Epithelial cell of prostate (primary cell): ENCODE measurements at regions not wholly inside any gene's neighbourhood (a gene's known extent, or its start where the extent isn't known, plus 50 kb on each side); places are given as distances from the start of the nearest gene placed in this dataset.
"Not testable (repeated sequence)": the region's sequence is repeated elsewhere in the genome, so short reads cannot be mapped to it uniquely, and the experiment has no call there.

Experiments
- DNase-seq: peaks from one replicate; pipeline ENCODE4 v3.0.0-alpha.2; 2011; ENCODE audit warnings: low read depth, low spot score
- H3K27ac ChIP-seq: fragments of 450-650 bp; 2 replicates; pipeline ENCODE4 v1.5.1; 2017; ENCODE audit warnings: mild to moderate bottlenecking

DNA sequence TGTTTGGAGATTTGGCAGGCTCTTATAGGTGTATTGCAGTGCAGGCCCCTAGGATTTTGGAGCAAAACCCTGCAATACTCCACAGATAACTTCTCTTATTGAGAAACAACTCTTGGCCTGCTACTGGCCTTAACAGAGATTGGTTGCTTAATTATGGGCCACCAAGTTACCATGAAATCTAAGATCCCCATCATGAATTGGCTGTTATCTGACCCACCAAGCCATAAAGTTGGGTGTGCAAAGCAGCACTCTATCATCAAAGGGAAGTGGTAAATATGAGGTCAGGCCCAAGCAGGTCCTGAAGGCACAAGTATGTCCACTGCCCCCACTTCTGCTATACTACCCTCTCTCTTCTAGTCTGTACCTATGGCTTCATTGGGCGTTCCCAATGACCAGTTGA is 130.0 kb upstream of the TNFSF4 start:
- no peak overlapping the region for H3K27ac ChIP-seq
- DNase-seq = no peak

DNA sequence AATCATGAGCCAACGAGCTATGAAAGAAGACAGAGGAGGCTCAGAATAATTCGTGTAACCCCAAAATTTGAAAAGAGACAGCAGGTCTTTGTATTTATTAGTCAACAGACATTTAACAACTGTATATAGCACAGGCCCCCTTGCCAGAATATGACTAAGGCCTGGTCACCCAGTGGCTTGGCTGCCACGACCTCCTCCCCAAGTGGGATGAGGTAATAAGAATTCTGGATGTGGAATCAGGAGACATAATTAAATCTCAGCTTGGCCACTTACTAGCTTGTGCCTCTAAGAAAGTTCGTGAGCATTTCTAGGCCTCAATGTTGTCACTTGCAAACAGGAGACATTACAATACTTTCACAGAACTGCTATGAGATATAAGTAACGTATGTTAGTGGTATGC is 134.2 kb upstream of the TNFSF4 start:
- DNase-seq = no peak
- H3K27ac ChIP-seq = no peak overlapping the region

DNA sequence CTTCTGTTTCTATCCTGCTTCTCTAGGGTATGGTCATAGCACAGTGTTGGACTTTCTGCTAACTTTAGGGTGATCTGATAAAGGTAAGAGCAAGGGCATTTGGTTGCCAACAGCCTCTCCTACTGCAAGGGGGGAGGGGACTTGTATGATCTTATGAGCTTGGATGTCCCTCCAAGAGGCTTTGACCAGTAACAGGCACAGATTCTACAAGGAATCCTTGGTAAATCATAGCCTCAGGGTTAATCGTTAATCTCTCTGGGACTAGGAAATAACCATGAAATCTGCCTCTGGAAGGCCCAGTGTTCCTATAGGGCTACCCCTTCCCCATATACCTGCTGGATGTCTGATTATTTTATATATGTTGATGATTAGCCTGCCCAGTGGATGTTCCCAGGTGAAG is 134.8 kb upstream of the TNFSF4 start:
- no peak overlapping the region for H3K27ac ChIP-seq
- no peak for DNase-seq

DNA sequence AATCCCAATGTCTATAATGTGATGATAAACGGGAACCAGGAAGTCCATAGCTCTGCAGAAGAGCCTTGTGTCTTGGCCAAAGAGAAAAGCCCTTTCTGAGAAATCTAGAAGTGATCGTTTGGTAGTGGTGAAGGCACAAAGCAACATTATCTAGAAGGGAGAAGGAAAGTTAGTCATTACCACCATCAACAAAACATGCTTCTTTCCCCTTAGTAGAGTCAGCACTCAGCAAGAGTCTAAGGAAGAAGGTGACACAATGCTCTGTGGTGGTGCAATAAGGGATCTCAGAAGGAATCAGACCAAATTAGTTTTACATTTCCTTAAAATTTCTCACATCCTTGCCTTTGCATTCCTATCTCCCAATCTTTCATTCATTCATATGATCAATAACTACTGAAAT is 134.4 kb upstream of the PRDX6 start:
- no peak overlapping the region for H3K27ac ChIP-seq
- no peak for DNase-seq

DNA sequence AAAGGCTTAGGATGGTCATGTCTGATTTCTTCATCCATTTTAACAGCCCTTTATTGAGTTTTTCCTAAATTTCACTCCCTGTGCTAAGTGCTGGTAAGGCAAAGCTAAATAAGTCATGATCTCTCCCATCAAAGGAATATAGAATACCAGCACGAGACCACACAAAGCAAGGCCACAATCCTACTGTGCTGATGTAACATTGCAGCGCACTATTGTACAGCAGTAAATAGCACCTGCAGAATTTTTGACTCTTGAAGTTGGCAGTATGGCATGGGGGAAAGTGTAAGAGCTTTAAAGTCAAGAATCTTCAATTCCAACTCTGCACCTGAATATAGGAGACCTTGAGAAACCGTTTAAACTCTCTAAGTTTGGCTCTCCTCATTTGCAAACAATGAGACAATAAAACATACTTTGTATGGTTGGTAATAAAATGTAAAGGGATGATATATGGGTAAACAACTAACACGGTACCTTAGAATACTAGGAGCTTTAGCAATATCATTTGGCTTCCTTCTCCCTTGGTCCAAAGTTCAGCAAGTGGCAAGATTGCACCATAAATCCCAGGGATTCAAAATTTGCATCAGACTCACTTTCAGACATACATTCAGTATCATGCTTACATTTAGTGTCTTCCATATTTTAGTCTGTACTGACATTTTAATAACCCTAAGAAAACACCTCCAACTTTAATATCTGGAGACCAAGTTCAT is 132.9 kb upstream of the PRDX6 start:
- no peak overlapping the region for H3K27ac ChIP-seq

DNA sequence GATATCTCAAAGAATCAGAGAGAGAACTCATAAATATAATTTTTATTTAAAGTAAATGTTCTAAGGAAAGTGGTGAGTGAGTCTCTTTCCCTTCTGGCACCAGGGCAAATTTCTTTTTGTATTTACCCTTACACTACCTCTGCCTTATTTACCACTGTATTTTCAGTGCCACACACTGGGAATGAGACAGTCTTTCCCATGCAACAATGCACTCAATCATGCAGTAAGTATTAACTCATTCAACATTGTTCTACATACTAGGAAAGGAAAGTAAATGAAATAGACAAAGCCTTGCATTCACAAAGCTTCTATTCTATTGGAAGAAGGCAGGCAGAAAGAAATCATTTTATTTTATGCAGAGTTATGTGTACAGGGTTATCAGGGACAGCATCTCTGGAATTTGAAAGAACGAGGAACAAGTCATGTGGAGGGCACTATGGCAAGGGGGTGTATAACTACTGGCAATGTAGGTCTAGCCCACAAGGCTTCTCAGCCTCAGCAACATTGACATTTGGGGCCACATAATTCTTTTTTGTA is 129.8 kb upstream of the PRDX6 start:
- H3K27ac ChIP-seq = no peak overlapping the region
- no peak for DNase-seq

More for the DNA sequence above, 132.9 kb upstream of the PRDX6 start:
- no peak for DNase-seq

DNA sequence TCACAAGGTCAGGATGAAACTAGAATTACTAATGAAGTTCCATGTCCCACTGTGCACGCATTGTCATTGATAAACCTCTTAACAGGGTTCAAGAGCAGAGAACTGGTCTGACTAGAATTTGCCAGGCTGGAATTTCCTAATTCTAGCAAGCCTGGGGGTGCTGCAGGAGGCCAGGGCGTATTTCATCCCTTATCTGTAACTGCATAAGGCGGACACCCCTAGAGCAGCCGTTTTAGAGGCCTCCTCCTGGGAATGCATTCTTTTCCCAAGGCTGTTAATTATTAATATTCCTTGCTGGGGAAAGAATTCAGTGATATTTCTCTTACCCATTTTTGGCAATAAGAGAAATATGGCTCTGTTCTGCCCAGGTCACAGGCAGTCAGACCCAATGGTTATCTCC is 124.5 kb upstream of the PRDX6 start:
- H3K27ac ChIP-seq, DNase-seq: not testable (repeated sequence)

DNA sequence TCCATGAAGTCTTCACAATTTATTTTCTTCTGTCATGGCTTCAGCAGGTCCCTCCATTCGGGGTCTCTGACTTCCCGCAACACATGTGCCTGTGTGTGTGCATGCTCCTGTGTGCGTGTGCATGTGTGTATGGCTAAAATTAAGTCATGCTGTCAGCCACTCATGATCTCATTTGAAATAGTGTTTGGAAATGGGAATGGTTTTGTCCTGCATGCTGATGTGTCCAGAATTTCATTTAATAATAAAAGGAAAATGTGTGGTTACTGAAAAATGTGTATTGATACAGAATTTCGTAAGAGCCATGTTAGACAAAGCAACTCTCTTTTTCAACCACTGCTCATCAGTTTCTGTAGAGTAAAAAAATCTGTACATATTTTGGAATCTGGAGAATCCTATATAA is 123.8 kb upstream of the PRDX6 start:
- no peak for DNase-seq
- no peak overlapping the region for H3K27ac ChIP-seq

DNA sequence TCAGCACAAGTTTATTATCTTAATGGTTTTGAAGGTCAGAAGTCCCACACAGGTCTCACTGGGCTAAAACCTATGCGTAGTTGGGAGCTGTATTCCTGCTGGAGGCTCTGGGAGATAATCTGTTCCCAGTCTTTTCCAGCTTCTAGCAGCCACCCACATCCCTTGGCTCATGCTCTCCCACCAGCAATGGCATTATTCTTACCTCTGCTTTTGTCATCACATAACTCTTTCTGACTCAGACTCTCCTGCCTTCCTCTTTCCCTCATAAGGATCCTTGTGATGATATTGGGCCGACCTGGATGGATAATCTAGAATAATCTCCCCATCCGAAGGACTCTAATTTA is 122.2 kb upstream of the PRDX6 start:
- H3K27ac ChIP-seq = no peak overlapping the region

DNA sequence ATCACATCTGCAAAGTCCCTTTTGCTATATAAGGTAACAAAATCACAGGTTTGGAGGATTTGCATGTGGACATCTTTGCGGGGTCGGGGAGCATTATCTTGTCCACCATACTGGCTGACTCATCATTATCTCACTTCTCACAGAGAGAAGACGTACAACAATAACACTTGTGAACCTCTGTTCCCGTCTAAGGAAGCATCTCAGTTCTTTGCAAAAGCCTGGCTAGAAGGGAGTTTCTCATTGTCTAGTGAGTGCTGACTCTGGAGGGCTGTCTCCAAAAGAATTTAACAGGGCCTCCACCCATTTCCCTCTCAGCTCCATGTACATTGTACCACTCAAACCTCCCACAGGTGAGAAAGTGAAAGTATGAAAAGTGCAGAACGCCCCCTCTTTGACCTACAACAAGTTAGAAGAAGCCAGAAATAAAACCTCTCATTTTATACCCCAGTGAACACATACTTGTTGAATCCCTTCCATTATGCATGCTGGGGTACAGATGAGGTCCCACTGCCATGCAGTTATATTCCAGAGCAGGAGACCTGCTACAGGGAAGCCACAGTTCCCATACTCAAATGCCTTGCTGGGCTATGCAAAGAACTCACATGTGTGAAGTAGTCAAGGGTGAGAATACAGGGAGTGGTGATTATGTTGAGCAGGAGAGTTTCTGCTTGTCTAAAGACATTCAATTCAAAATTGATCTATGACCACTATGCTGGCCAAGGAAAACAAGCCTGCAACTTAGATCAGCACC is 121.7 kb upstream of the PRDX6 start:
- no peak for DNase-seq

More for the DNA sequence above, 122.2 kb upstream of the PRDX6 start:
- DNase-seq = no peak

DNA sequence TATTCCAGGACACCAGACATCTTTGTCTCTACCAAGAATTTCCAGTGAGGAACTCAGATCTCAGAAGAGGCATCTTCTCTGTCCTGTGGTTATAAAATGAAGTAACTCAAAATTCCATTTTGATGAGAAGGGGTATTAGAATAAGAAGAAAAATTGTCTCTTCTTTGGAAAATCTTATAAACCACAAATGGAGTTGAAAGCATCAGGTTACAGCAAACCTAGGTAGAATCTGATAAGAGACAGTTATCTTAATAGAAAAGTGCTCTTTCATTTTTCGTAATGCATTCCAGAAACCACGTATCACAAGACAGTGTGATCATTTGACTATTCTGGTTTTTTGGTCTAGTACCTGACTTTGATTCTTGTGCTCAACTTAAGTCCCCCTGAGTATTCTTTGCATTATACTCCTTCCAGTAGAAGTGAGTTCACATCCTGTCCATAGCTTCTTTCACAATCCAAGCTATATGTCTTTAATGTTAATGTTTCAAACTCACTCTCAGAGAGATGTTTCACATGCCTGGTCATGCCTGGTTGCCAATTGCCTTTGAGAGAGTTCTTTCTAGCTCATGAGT is 120.9 kb upstream of the PRDX6 start:
- DNase-seq = no peak

More for the DNA sequence above, 121.7 kb upstream of the PRDX6 start:
- H3K27ac ChIP-seq = no peak overlapping the region

DNA sequence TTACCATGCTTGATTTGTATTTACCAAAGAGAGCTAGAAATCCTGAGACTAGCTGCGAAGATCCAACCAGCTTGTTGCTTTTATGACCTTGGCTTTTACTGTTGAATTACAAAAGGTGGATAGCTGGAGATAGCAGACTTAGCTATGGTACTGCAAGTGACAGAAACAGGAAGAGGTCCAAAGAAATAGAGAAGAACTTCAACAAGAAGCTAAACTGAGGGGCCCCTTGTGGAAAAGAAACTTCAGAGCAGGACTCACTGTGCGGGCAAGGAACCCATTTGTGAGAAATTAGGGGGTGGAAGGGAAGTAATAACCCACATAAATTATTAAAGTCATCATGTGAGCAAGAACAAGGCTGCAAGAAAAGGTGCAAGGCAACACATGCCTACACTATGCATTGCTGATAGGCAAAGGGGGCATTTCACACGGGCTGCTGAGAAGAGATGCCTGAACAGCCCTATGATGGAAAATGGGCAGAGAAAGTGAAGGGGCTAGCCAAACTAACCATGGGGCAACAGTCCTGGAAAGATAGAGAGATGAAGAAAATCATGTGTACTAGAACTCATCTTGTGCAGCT is 116.6 kb upstream of the PRDX6 start:
- DNase-seq = no peak
- H3K27ac ChIP-seq = no peak overlapping the region

More for the DNA sequence above, 120.9 kb upstream of the PRDX6 start:
- no peak overlapping the region for H3K27ac ChIP-seq

DNA sequence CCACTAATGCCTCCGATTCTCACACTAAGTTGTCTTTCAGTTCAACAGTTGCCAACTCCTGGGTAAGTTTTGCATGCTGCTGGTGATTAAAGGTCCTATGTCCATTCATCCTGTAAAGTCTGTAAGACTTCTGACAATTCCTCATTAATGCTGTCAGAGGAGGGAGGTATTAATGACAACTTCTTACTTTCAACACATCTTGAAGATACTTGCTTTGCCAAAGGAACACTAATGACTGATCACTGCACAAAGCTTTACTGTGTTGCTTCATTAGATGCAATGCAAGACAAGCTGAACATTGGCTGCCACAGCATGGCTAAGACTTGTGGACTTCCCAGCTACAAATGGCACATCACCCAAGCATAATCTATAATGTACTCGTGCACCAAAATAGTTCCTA is 114.6 kb upstream of the PRDX6 start:
- H3K27ac ChIP-seq = no peak overlapping the region
- DNase-seq = no peak

DNA sequence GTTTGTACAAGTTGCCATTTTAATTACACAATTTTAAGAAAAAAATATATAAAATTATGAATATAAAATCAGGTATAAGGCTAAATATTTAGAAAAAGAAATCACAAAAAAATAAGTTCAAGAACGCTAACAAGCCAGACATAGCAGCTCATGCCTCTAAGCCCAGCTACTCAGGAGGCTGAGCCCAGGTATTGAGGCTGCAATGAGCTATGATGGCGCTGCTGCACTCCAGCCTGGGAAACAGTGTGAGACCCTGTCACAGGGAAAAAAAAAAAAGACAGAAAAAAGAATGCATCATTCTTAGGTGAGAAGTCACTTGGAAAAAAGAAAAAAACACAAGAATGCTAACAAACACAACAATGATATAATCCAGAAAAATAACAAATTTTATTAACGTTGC is 112.3 kb upstream of the PRDX6 start:
- H3K27ac ChIP-seq = no peak overlapping the region
- DNase-seq = no peak

DNA sequence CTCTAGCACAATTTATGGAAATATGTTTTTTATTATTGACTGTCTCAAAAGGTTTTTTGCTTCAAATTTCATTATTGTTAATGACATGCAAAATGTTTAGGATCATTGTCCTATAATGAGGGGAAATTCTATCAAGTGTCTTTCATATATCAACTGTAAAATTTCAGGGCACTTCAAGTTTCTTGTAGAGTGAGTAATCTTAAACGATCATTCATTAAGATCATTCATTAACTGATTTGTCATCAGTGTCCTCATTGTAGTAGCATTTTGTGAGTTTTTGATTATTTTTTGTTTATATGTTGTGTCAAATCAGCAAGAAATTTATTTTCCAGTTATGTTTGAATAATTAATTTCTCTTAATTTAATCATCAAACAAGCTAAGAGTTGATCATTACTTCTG is 111.8 kb upstream of the PRDX6 start:
- no peak overlapping the region for H3K27ac ChIP-seq
- no peak for DNase-seq

DNA sequence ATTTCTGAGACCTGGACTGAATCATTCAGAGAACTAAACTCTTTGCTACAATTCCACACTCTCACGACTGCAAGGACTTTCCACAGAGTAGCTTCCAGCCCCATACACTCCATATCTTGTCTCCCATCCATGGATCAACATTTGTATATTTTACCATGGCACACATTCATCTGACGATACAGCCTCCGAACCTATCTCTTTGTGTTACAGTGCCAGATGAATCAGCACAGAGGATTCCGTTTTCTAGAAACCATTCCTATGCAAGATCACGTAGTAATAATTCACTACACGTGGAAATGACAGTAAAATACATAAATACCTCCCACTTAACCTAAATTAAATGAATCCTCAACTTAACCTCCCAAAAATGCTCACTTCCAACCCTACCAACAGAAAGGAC is 110.0 kb upstream of the PRDX6 start:
- no peak overlapping the region for H3K27ac ChIP-seq
- DNase-seq = no peak

DNA sequence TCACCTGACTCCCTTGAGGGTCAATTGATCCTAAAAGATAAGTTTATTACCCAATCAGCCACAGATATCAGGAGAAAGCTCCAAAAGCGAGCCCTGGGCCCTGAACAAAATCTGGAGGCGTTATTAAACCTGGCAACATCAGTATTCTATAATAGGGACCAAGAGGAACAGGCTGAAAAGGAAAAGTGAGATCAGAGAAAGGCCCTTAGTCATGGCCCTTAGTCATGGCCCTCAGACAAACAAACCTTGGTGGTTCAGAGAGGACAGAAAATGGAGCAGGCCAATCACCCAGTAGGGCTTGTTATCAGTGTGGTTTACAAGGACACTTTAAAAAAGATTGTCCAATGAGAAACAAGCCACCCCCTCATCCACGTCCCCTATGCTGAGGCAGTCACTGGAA is 106.5 kb upstream of the PRDX6 start:
- not testable (repeated sequence) for DNase-seq, H3K27ac ChIP-seq

DNA sequence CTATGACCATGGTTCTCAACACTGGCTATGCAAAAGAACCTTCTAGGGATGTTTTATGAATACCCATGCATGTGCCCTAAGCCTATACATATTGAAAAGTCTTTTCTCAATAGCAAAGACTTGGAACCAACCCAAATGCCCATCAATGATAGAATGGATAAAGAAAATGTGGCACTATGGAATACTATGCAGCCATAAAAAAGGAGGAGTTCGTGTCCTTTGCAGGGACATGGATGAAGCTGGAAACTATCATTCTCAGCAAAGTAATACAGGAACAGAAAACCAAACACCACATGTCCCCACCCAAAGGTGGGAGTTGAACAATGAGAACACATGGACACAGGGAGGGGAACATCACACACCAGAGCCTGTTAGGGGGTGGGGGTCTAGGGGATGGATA is 101.1 kb upstream of the PRDX6 start:
- DNase-seq, H3K27ac ChIP-seq: not testable (repeated sequence)

DNA sequence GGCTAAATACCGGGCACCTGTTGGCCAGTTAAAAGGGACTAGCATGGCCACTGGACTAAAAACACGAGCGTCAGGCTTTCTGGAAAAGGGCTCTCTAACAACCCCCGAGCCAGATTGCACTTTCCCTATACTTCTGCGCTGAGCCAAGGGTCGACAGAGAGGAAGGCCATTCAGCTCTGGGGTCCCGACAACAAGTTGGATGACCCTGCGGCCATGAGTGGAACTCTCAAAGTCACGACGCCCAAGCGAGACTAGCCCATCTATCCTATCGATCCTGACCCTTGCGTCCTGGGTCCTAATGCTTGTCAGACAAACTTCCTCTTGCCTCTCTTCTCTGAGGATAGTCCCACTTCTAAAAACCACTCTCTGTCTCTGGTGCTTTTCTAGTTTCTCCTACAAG is 99.9 kb upstream of the PRDX6 start:
- DNase-seq = no peak
- no peak overlapping the region for H3K27ac ChIP-seq

DNA sequence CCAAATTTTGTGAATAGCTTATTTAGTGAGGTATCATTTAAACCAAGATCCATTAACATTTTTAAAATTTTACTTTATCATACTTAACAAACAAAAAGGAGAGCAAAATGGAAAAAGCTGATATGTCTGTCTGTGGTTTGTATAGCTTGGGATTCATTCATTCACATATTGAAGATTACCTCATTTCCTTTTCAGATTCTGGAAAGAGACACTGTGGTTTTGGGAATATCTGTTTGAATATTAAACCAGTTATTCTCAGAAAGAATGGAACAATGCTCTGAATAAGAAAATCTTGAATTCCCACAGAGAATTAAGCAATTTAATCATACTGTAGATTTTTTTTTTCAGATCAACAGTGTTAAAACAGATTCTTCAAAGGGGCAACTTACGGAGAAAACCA is 93.8 kb upstream of the PRDX6 start:
- DNase-seq = no peak
- H3K27ac ChIP-seq = no peak overlapping the region

DNA sequence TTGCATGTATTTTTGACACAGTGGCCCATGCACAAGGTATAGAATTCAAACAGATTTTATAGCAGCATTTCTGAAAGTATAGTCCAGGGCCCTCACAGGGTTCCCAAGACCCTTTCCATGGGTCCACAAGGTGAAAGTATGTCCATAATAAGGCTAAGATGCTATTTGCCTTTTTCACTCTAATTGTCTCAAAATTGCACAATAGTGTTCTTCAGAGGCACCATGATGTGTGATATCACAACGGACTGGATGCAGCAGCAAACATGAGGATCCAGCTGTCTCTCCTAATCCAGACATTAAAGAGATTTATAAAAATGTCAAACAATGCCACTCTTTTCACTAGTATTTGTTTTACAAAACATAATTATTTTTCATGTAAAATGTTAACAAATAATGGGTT is 88.8 kb upstream of the PRDX6 start:
- H3K27ac ChIP-seq = no peak overlapping the region
- no peak for DNase-seq
